T-cell (primary cell): ENCODE measurements at regions not wholly inside any gene's neighbourhood (a gene's known extent, or its start where the extent isn't known, plus 50 kb on each side); places are given as distances from the start of the nearest gene placed in this dataset.

Experiments used
- ATAC-seq, 4 experiments: fragments of 200-7000 bp in 3 of 4; fragments of 150-1000 bp in 1 of 4; cut with Tn5 transposase; replicated peaks in 1 of 4; 1 replicate in 3 of 4; 2 replicates in 1 of 4; pipeline ENCODE4 v1.10.0; 2021; ENCODE audit warnings: moderate library complexity in 3 of 4, mild to moderate bottlenecking in 2 of 4, moderate number of reproducible peaks in 1 of 4
- CTCF ChIA-PET, 2 donors: fragments of 300-600 bp; sonication (Branson Sonifier 250); formaldehyde crosslinking; loops; one replicate each; lab custom pipeline; 2022; ENCODE audit warnings: antibody characterized with exemption in 2 of 2; lab: Charles Lee
- POLR2A ChIA-PET, 2 donors: fragments of 300-600 bp; sonication (Branson Sonifier 250); formaldehyde crosslinking; loops; one replicate each; lab custom pipeline; 2022; ENCODE audit warnings: antibody characterized with exemption in 2 of 2; lab: Charles Lee
- DNase-seq, 35 experiments: peaks; one replicate each; pipeline versions ENCODE4 v3.0.0 to v3.0.0-alpha.2; 2013 to 2023
- H3K27ac ChIP-seq: one replicate; pipeline ENCODE4 v1.5.1; 2013; ENCODE audit warnings: low read length
- H3K27me3 ChIP-seq, 2 experiments: replicated peaks in 1 of 2; 1 replicate in 1 of 2; 2 replicates in 1 of 2; pipeline versions ENCODE4 v1.6.1 to v1.7.0; 2013; ENCODE audit warnings: low read length in 1 of 2, mixed read lengths in 1 of 2; ENCODE audit not compliant: control insufficient read depth in 2 of 2, insufficient read depth in 2 of 2; ENCODE audit errors: extremely low read depth in 1 of 2
- H3K36me3 ChIP-seq, 2 donors: 1 replicate in 1 of 2; 2 replicates in 1 of 2; pipeline versions ENCODE4 v1.6.1 to v1.7.0; 2013; ENCODE audit warnings: low read length in 1 of 2; ENCODE audit not compliant: control insufficient read depth in 2 of 2, insufficient read depth in 1 of 2; ENCODE audit errors: extremely low read depth in 1 of 2
- H3K4me1 ChIP-seq, 2 experiments: 1 replicate in 1 of 2; 2 replicates in 1 of 2; pipeline versions ENCODE4 v1.6.1 to v1.7.0; 2013; ENCODE audit warnings: low read length in 2 of 2, mixed read lengths in 1 of 2; ENCODE audit not compliant: insufficient read depth in 2 of 2, control insufficient read depth in 1 of 2; ENCODE audit errors: extremely low read depth in 1 of 2
- H3K4me3 ChIP-seq, 2 donors: 1 replicate in 1 of 2; 2 replicates in 1 of 2; pipeline versions ENCODE4 v1.5.1 to v1.7.0; 2013; ENCODE audit warnings: mild to moderate bottlenecking in 2 of 2, low read length in 1 of 2, moderate library complexity in 1 of 2; ENCODE audit not compliant: control insufficient read depth in 1 of 2; ENCODE audit errors: extremely low read depth in 1 of 2
- H3K9me3 ChIP-seq: 2 replicates; pipeline ENCODE4 v1.7.0; 2013
- H3K27ac Mint-ChIP-seq, 2 donors: one replicate each; pipeline ENCODE4 v1.8.0; 2020 to 2021; ENCODE audit warnings: mild to moderate bottlenecking in 2 of 2, mixed read lengths in 2 of 2
- H3K27me3 Mint-ChIP-seq, 2 donors: one replicate each; pipeline ENCODE4 v1.8.0; 2021 to 2022; ENCODE audit warnings: mixed read lengths in 2 of 2
- H3K36me3 Mint-ChIP-seq: one replicate; pipeline ENCODE4 v1.8.0; 2021; ENCODE audit warnings: mixed read lengths
- H3K4me1 Mint-ChIP-seq, 3 donors: one replicate each; pipeline ENCODE4 v1.8.0; 2020 to 2022; ENCODE audit warnings: mixed read lengths in 3 of 3, mild to moderate bottlenecking in 1 of 3
- H3K4me3 Mint-ChIP-seq, 3 donors: one replicate each; pipeline ENCODE4 v1.8.0; 2020 to 2022; ENCODE audit warnings: mild to moderate bottlenecking in 3 of 3, mixed read lengths in 3 of 3, moderate library complexity in 3 of 3
- H3K9me3 Mint-ChIP-seq, 3 donors: one replicate each; pipeline ENCODE4 v1.8.0; 2020 to 2022; ENCODE audit warnings: mixed read lengths in 3 of 3
- WGBS: methylation state at CpG from one replicate; pipeline ENCODE4 v1.1.5; 2013; ENCODE audit warnings: missing lambda C conversion rate; ENCODE audit not compliant: insufficient coverage; 5-methylcytosine and 5-hydroxymethylcytosine counted together

DNA sequence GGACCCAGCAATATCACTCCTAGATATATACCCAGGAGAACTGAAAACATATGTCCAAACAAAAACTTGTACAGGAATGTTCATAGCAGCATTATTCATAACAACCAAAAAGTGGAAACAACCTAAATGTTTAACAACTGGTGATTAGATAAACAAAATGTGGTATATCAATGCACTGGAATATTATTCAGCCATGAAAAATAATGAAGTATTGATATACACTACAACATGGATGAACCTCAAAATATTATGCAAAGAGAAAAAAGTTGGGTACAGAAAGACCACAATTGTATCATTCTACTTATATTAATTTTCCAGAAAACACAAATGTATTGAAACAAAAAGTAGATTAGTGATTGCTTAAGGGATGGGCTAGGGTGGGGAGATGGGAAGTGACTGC lies 498.6 kb downstream of the GRIN2A start:
- no peak overlapping the region for H3K27ac Mint-ChIP-seq
- CTCF ChIA-PET, result no interaction called here
- DNase-seq (no peak), ATAC-seq (no peak)
- H3K27me3 ChIP-seq, result no peaks in the 10 kb centered on the region
- no peaks in the 10 kb centered on the region for H3K4me1 Mint-ChIP-seq
- H3K27me3 Mint-ChIP-seq, result no peaks in the 10 kb centered on the region
- H3K36me3 Mint-ChIP-seq, result no peaks in the 10 kb centered on the region
- no peaks in the 10 kb centered on the region for H3K4me1 ChIP-seq
- no peak overlapping the region for H3K4me3 Mint-ChIP-seq
- H3K27ac ChIP-seq, result no peak overlapping the region
- H3K9me3 ChIP-seq, result no peaks in the 10 kb centered on the region
- peaks cover 8 to 16% (median 14%) of the 10 kb centered on the region in 3 donors for H3K9me3 Mint-ChIP-seq
- no peak overlapping the region for H3K4me3 ChIP-seq
- POLR2A ChIA-PET, result no interaction called here
- no peaks in the 10 kb centered on the region for H3K36me3 ChIP-seq

DNA sequence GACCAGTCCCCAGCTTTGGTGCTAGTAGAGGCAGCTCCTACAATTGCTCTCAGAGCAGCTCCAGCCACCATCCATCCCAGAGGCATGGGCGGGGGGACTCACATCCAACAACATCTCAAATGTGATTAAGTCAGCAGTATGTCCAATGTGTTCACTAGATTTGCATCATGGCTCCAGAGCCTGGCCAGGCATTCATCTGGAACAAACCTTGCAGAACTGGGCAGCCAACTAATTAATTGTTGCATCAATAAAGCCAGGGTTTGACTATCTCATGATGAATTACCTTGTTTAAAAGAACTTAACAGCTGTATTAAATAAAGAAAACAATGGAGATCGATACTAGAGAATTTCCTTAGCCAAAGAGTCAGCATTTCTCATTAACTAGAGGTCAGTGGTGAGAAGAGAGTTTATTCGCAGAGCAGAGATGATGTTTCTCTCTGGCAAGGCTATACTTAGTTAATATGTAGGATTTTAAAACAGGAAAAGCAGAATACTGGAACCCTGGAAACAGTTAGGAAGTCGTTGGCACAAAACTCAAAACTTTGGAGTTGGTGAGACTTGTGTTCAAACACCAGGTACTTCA lies 494.4 kb downstream of the GRIN2A start:
- Mint-ChIP-seq H3K27me3 (no peaks in the 10 kb centered on the region), H3K4me1 (no peaks in the 10 kb centered on the region), H3K27ac (no peak overlapping the region), H3K36me3 (no peaks in the 10 kb centered on the region), H3K9me3 (peaks cover 8 to 15% (median 10%) of the 10 kb centered on the region in 3 donors), H3K4me3 (no peak overlapping the region)
- ChIA-PET CTCF (interaction anchor here in 1 of 2 donors (0.6 kb wide), 1 partner anchor 30 kb away, joined by 3 read pairs; no protein-coding TSS in a partner anchor), POLR2A (no interaction called here)
- DNase-seq, result no peak
- no peak overlapping the region for H3K27ac ChIP-seq
- H3K36me3 ChIP-seq, result no peaks in the 10 kb centered on the region
- 40% methylated on average over 1 of the region's 4 CpGs for WGBS
- no peak overlapping the region for H3K4me3 ChIP-seq
- ATAC-seq, result no peak
- H3K27me3 ChIP-seq, result no peaks in the 10 kb centered on the region
- no peaks in the 10 kb centered on the region for H3K9me3 ChIP-seq
- H3K4me1 ChIP-seq, result no peaks in the 10 kb centered on the region

DNA sequence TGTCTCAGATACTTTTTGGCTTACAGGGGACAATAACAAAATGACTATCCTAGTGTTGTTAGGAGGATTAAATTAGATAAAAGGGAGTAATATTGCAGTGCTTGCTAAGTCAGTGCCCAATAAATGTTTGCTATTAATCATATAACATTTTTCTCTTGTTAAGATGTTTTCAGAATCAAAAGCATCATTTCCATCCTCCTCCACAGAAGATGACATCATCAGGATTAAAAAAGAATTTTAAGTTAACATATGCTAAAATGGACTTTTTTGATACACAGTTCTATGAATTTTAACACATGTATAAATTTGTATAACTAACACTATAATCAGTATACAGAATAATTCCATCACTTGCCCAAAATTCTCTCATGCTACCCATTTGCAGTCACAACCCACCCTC lies 492.6 kb downstream of the GRIN2A start:
- Histone ChIP-seq H3K27ac (no peak overlapping the region), H3K9me3 (no peaks in the 10 kb centered on the region), H3K4me3 (no peak overlapping the region), H3K36me3 (no peaks in the 10 kb centered on the region), H3K27me3 (no peaks in the 10 kb centered on the region), H3K4me1 (no peaks in the 10 kb centered on the region)
- no peaks in the 10 kb centered on the region for H3K27me3 Mint-ChIP-seq
- POLR2A ChIA-PET, result no interaction called here
- ATAC-seq, result no peak
- H3K4me1 Mint-ChIP-seq, result no peaks in the 10 kb centered on the region
- CTCF ChIA-PET, result no interaction called here
- H3K27ac Mint-ChIP-seq, result no peak overlapping the region
- peaks cover 4% of the 10 kb centered on the region in 3 donors for H3K9me3 Mint-ChIP-seq
- no peak for DNase-seq
- H3K36me3 Mint-ChIP-seq, result no peaks in the 10 kb centered on the region
- H3K4me3 Mint-ChIP-seq, result no peak overlapping the region

DNA sequence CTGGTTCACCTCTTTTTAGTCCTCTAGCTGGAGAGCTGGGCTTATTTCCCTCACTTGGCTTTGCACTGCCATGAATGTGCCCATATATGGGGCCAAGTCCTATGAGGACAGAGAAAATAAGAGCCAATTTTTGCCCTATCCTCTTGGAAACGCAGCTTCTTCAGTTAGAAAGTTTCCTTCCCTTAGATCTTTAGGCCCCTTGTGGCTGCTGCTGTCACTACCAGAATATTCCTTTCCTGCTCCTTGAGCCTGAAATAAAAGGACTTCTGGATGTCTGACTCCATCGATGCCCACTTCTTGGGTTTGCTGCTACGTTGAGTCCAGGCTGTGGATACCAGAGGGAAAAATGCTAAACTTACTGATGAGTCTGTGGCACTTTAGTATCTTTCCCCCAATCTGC lies 487.1 kb downstream of the GRIN2A start:
- no peaks in the 10 kb centered on the region for H3K27me3 ChIP-seq
- ChIA-PET POLR2A (no interaction called here), CTCF (no interaction called here)
- H3K36me3 ChIP-seq, result no peaks in the 10 kb centered on the region
- no peak overlapping the region for H3K27ac ChIP-seq
- H3K4me1 ChIP-seq, result no peaks in the 10 kb centered on the region
- Mint-ChIP-seq H3K36me3 (no peaks in the 10 kb centered on the region), H3K27me3 (no peaks in the 10 kb centered on the region), H3K4me3 (no peak overlapping the region), H3K4me1 (no peaks in the 10 kb centered on the region), H3K27ac (no peak overlapping the region), H3K9me3 (peaks cover 3 to 4% (median 4%) of the 10 kb centered on the region in 3 donors)
- no peaks in the 10 kb centered on the region for H3K9me3 ChIP-seq
- DNase-seq (no peak), ATAC-seq (no peak)
- no peak overlapping the region for H3K4me3 ChIP-seq
- 69% methylated on average over 2 of the region's 3 CpGs for WGBS
